ENCODE measurements at regions not wholly inside any gene's neighbourhood (a gene's known extent, or its start where the extent isn't known, plus 50 kb on each side); places are given as distances from the start of the nearest gene placed in this dataset.
"Not testable (repeated sequence)": the region's sequence is repeated elsewhere in the genome, so short reads cannot be mapped to it uniquely, and the experiment has no call there.

- WGBS, result 28% methylated on average over 42 of the region's 42 CpGs
- no peaks in the 10 kb centered on the region for H3K36me3 ChIP-seq (ENCODE audit: control insufficient read depth in 4 of 4, insufficient read depth in 3 of 4, low read depth in 1 of 4, low read length in 3 of 4)
- DNase-seq (ENCODE audit: low spot score), result no peak
- no peaks in the 10 kb centered on the region for H3K27me3 ChIP-seq (ENCODE audit: control insufficient read depth in 4 of 4, insufficient read depth in 4 of 4, low read length in 3 of 4)
- H3K4me3 ChIP-seq (ENCODE audit: low read depth in 1 of 3, low read length in 3 of 3), result no peak overlapping the region
- no peak overlapping the region for H3K27ac ChIP-seq (ENCODE audit: low read depth in 1 of 2, low read length in 2 of 2)
- H3K9ac ChIP-seq (ENCODE audit: low read depth in 1 of 2, low read length in 2 of 2), result no peak overlapping the region
- no peaks in the 10 kb centered on the region for H3K4me1 ChIP-seq (ENCODE audit: control insufficient read depth in 4 of 4, insufficient read depth in 4 of 4, low read length in 3 of 4)
- TF ChIP-seq TAF1 (conservative IDR thresholded peaks at IDR 0.05) (no peak), ZBTB33 (IDR thresholded peaks at IDR 0.05) (no peak), FOXA2 (IDR thresholded peaks at IDR 0.05) (no peak), JUND (IDR thresholded peaks at IDR 0.05) (no peak), HNF4G (IDR thresholded peaks at IDR 0.05) (no peak)
- no peaks in the 10 kb centered on the region for H3K9me3 ChIP-seq (ENCODE audit: control insufficient read depth in 4 of 4, low read length in 3 of 4)
Observed at GRCh38 chr11:67732045-67732787, 57.8 kb upstream of the ALDH3B2 start.

- TF ChIP-seq FOXA1 (IDR thresholded peaks at IDR 0.05) (no peak), ATF3 (IDR thresholded peaks at IDR 0.05) (no peak), ZBTB33 (IDR thresholded peaks at IDR 0.05) (no peak), TAF1 (conservative IDR thresholded peaks at IDR 0.05) (no peak), JUND (IDR thresholded peaks at IDR 0.05) (no peak), REST (IDR thresholded peaks at IDR 0.05) (no peak), YY1 (IDR thresholded peaks at IDR 0.05) (no peak), NR2F2 (IDR thresholded peaks at IDR 0.05) (no peak), HNF4G (IDR thresholded peaks at IDR 0.05) (no peak), MAX (IDR thresholded peaks at IDR 0.05) (no peak), FOXA2 (IDR thresholded peaks at IDR 0.05) (no peak), HNF4A (conservative IDR thresholded peaks at IDR 0.05) (no peak), RXRA (IDR thresholded peaks at IDR 0.05) (no peak), GABPA (IDR thresholded peaks at IDR 0.05 in 1 of 2, conservative IDR thresholded peaks at IDR 0.05 in 1 of 2) (no peak), SP1 (IDR thresholded peaks at IDR 0.05) (no peak), RAD21 (IDR thresholded peaks at IDR 0.05) (no peak), EGR1 (IDR thresholded peaks at IDR 0.05; ENCODE audit: low read depth in 2 of 2) (no peak), CTCF (IDR thresholded peaks at IDR 0.05; ENCODE audit: low read depth, low read length, missing input control) (no peak)
- no peaks in the 10 kb centered on the region for H3K4me1 ChIP-seq (ENCODE audit: control insufficient read depth in 4 of 4, insufficient read depth in 4 of 4, low read length in 3 of 4)
- no peak for DNase-seq (ENCODE audit: low spot score)
- H3K27ac ChIP-seq (ENCODE audit: low read depth in 1 of 2, low read length in 2 of 2), result no peak overlapping the region
- H3K4me3 ChIP-seq (ENCODE audit: low read depth in 1 of 3, low read length in 3 of 3), result no peak overlapping the region
- H3K27me3 ChIP-seq (ENCODE audit: control insufficient read depth in 4 of 4, insufficient read depth in 4 of 4, low read length in 3 of 4), result no peaks in the 10 kb centered on the region
- no peaks in the 10 kb centered on the region for H3K36me3 ChIP-seq (ENCODE audit: control insufficient read depth in 4 of 4, insufficient read depth in 3 of 4, low read depth in 1 of 4, low read length in 3 of 4)
- H3K9me3 ChIP-seq (ENCODE audit: control insufficient read depth in 4 of 4, low read length in 3 of 4), result no peaks in the 10 kb centered on the region
- H3K9ac ChIP-seq (ENCODE audit: low read depth in 1 of 2, low read length in 2 of 2), result no peak overlapping the region
- 46% methylated on average over 14 of the region's 14 CpGs for WGBS
Observed at GRCh38 chr11:67731583-67731982, 57.2 kb upstream of the ALDH3B2 start.

- H3K4me3 ChIP-seq (ENCODE audit: low read depth in 1 of 3, low read length in 3 of 3); DNase-seq (ENCODE audit: low spot score): not testable (repeated sequence)
- 75% methylated on average over 3 of the region's 3 CpGs for WGBS
Observed at GRCh38 chr11:67728163-67728571, 53.7 kb upstream of the ALDH3B2 start.

More at GRCh38 chr11:67728163-67728571, 53.7 kb upstream of the ALDH3B2 start:
- not testable (repeated sequence) for H3K9ac ChIP-seq (ENCODE audit: low read depth in 1 of 2, low read length in 2 of 2); H3K36me3 ChIP-seq (ENCODE audit: control insufficient read depth in 4 of 4, insufficient read depth in 3 of 4, low read depth in 1 of 4, low read length in 3 of 4); H3K27ac ChIP-seq (ENCODE audit: low read depth in 1 of 2, low read length in 2 of 2); H3K4me1 ChIP-seq (ENCODE audit: control insufficient read depth in 4 of 4, insufficient read depth in 4 of 4, low read length in 3 of 4); H3K27me3 ChIP-seq (ENCODE audit: control insufficient read depth in 4 of 4, insufficient read depth in 4 of 4, low read length in 3 of 4); H3K9me3 ChIP-seq (ENCODE audit: control insufficient read depth in 4 of 4, low read length in 3 of 4)

All from liver (tissue), 8 donors.